ENCODE measurements at regions not wholly inside any gene's neighbourhood (a gene's known extent, or its start where the extent isn't known, plus 50 kb on each side); places are given as distances from the start of the nearest gene placed in this dataset.

- TF ChIP-seq CTCF (IDR thresholded peaks at IDR 0.05) (no peak), POLR2A (IDR thresholded peaks at IDR 0.05) (no peak)
These were observed 190.3 kb upstream of the PCSK2 start for GRCh38 chr20:17036541-17036940.

Measured in Peyer's patch (tissue), 4 donors.